ENCODE measurements at regions not wholly inside any gene's neighbourhood (a gene's known extent, or its start where the extent isn't known, plus 50 kb on each side); places are given as distances from the start of the nearest gene placed in this dataset.

GRCh38 chr1:192099328-192099727 lies 58.9 kb upstream of the RGS18 start:
- TF ChIP-seq TARDBP (IDR thresholded peaks at IDR 0.05) (no peak), SP1 (IDR thresholded peaks at IDR 0.05) (no peak), ZNF384 (IDR thresholded peaks at IDR 0.05) (no peak), SUZ12 (IDR thresholded peaks at IDR 0.05) (no peak), PKNOX1 (IDR thresholded peaks at IDR 0.05) (no peak), FOXM1 (IDR thresholded peaks at IDR 0.05; ENCODE audit: borderline replicate concordance) (no peak), BHLHE40 (IDR thresholded peaks at IDR 0.05; ENCODE audit: borderline replicate concordance) (no peak), ELF4 (IDR thresholded peaks at IDR 0.05) (no peak), FOXK2 (IDR thresholded peaks at IDR 0.05) (no peak), FOXA1 (IDR thresholded peaks at IDR 0.05) (no peak)
